LNCAP (cell line): ENCODE measurements at regions not wholly inside any gene's neighbourhood (a gene's known extent, or its start where the extent isn't known, plus 50 kb on each side); places are given as distances from the start of the nearest gene placed in this dataset.

Source experiments
- TF ChIP-seq, protein P1 (sequence below): fragments of 450-650 bp; IDR thresholded peaks from 2 replicates; pipeline ENCODE4 v1.5.1; 2017; ENCODE audit warnings: mild to moderate bottlenecking

DNA sequence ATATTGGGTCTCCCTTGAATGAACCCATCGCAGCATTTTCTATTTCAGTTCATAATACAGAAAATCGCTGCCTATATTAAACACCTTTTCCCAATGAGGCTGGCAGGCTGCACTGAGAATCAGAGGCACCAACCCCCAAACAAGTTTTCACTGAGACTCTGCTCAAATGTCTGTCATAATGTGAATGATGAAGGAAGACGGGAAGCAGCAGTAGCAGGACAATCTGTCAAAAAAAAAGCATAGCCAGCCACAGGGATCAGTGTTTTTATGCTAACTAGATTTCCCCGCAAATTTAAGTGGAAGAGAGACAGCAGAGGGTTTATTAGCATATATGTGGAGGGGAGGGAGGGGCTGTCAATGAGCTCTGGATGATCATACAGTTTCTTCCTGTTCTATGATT is 162.7 kb upstream of the PDE4D start:
- TF ChIP-seq, protein P1, sequence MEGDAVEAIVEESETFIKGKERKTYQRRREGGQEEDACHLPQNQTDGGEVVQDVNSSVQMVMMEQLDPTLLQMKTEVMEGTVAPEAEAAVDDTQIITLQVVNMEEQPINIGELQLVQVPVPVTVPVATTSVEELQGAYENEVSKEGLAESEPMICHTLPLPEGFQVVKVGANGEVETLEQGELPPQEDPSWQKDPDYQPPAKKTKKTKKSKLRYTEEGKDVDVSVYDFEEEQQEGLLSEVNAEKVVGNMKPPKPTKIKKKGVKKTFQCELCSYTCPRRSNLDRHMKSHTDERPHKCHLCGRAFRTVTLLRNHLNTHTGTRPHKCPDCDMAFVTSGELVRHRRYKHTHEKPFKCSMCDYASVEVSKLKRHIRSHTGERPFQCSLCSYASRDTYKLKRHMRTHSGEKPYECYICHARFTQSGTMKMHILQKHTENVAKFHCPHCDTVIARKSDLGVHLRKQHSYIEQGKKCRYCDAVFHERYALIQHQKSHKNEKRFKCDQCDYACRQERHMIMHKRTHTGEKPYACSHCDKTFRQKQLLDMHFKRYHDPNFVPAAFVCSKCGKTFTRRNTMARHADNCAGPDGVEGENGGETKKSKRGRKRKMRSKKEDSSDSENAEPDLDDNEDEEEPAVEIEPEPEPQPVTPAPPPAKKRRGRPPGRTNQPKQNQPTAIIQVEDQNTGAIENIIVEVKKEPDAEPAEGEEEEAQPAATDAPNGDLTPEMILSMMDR: no peak

DNA sequence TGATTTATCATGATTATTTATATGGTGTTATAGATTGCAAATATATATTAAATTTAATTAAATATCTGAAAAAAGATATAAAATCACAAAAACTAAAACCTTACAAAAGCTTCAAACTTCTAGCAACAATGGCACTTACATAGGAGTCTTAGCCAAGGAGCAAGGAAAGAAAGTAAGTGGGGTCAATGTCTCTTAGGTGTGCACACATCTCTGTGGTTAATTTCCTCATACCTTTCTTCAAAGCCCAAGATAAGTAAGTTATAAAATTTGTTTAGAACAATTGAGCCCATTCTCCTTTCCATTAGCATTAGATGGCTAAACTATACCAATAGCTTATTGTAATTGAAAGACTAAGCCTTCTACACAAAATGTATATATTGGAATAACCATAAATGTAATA is 161.6 kb upstream of the PDE4D start:
- TF ChIP-seq, protein P1: no peak

- TF ChIP-seq, protein P1: no peak
Measured at GRCh38 chr5:60036192-60036938, 142.8 kb upstream of the PDE4D start.

- TF ChIP-seq, protein P1: no peak
Measured at GRCh38 chr5:60026161-60026560, 132.6 kb upstream of the PDE4D start.

GRCh38 chr5:60024104-60024503 is 130.6 kb upstream of the PDE4D start:
- TF ChIP-seq, protein P1: no peak

DNA sequence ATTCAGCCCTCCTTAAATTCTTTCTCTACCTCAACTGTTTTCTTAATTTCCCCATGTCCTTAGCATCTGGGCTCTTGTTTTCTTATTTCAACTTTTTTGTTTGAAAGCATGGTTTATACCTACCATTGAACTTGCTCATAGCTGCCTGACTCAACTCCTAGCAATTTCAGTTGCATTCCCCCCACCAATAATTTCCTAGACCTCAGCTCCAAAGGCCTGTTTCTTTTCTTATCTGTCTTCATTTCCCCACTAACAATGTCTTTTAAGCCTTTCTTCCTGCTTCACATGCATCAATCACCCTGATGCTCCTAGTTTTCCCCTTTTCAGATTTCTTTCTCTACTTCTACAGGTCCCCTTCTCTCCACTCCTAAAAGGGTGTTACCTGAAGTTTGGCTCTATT is 129.7 kb upstream of the PDE4D start:
- TF ChIP-seq, protein P1: no peak

DNA sequence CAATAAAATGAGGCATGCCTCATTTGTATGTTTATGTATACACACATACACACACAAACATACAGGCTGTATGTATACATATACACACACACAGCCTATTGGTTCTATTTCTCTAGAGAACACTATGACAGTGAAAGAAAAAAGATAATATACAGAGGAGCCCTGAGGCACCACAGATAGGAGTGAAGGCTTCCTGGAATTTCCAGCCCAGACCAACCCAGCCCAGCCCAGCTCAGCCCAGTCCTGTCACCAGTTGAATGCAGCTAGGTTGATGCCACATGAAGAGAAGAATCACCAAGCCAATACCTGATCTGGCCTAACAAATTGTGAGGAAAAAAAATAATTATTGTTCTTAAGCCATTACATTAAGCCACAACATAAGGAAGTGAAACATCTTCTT is 126.9 kb upstream of the PDE4D start:
- TF ChIP-seq, protein P1: no peak

DNA sequence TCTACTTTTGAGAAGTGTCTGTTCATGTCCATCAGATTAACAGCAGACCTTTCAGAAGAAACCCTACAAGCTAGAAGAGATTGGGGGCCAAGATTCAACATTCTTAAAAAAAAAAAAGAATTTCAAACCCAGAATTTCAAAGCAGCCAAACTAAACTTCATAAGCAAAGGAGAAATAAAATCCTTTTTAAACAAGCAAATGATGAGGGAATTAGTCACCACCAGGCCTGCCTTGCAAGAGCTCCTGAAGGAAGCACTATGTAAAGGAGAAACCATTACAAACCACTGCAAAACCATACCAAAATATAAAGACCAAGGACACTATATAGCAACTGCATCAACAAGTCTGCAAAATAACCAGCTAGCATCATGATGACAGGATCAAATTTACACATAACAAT is 124.6 kb upstream of the PDE4D start:
- TF ChIP-seq, protein P1: no peak
